Activated CD4-positive, alpha-beta T cell treated with anti-CD3 and anti-CD28 coated beads for 24 hours (primary cell): ENCODE measurements at regions not wholly inside any gene's neighbourhood (a gene's known extent, or its start where the extent isn't known, plus 50 kb on each side); places are given as distances from the start of the nearest gene placed in this dataset.
"Not testable (repeated sequence)": the region's sequence is repeated elsewhere in the genome, so short reads cannot be mapped to it uniquely, and the experiment has no call there.

Source experiments
- DNase-seq, 2 donors: peaks; one replicate each; pipeline ENCODE4 v3.0.0-alpha.2; 2020; ENCODE audit warnings: low read depth in 2 of 2

- no peak for DNase-seq
Measured at GRCh38 chr3:75320369-75320768, 343.8 kb upstream of the FRG2C start.

GRCh38 chr3:75321060-75321459 is 343.1 kb upstream of the FRG2C start:
- no peak for DNase-seq

- not testable (repeated sequence) for DNase-seq
Measured at GRCh38 chr3:75323936-75324335, 340.2 kb upstream of the FRG2C start.

- DNase-seq: no peak
Measured at GRCh38 chr3:75325716-75326115, 338.4 kb upstream of the FRG2C start.

GRCh38 chr3:75327453-75327852 is 336.7 kb upstream of the FRG2C start:
- no peak for DNase-seq

GRCh38 chr3:75329476-75330097 is 334.5 kb upstream of the FRG2C start:
- no peak for DNase-seq

GRCh38 chr3:75330446-75330845 is 333.7 kb upstream of the FRG2C start:
- not testable (repeated sequence) for DNase-seq

GRCh38 chr3:75332090-75332489 is 332.0 kb upstream of the FRG2C start:
- DNase-seq: not testable (repeated sequence)

GRCh38 chr3:75332794-75333193 is 331.3 kb upstream of the FRG2C start:
- no peak for DNase-seq

GRCh38 chr3:75334299-75334698 is 329.8 kb upstream of the FRG2C start:
- no peak for DNase-seq

- DNase-seq: no peak
Measured at GRCh38 chr3:75337226-75337900, 326.8 kb upstream of the FRG2C start.

- DNase-seq: no peak
Measured at GRCh38 chr3:75338342-75338741, 325.8 kb upstream of the FRG2C start.

- no peak for DNase-seq
Measured at GRCh38 chr3:75341324-75342067, 322.6 kb upstream of the FRG2C start.

GRCh38 chr3:75342425-75342824 is 321.7 kb upstream of the FRG2C start:
- DNase-seq: no peak

- DNase-seq: not testable (repeated sequence)
Measured at GRCh38 chr3:75350536-75350935, 313.6 kb upstream of the FRG2C start.

GRCh38 chr3:75362086-75362784 is 301.9 kb upstream of the FRG2C start:
- peak; percentile 2 to 22 for DNase-seq

GRCh38 chr3:75372964-75373363 is 291.2 kb upstream of the FRG2C start:
- not testable (repeated sequence) for DNase-seq

GRCh38 chr3:75379840-75380239 is 284.3 kb upstream of the FRG2C start:
- DNase-seq: not testable (repeated sequence)

- no peak for DNase-seq
Measured at GRCh38 chr3:75380276-75380771, 283.8 kb upstream of the FRG2C start.

GRCh38 chr3:75384016-75384415 is 280.1 kb upstream of the FRG2C start:
- not testable (repeated sequence) for DNase-seq

- DNase-seq: not testable (repeated sequence)
Measured at GRCh38 chr3:75388486-75389124, 275.5 kb upstream of the FRG2C start.
